ENCODE measurements at regions not wholly inside any gene's neighbourhood (a gene's known extent, or its start where the extent isn't known, plus 50 kb on each side); places are given as distances from the start of the nearest gene placed in this dataset.

DNA sequence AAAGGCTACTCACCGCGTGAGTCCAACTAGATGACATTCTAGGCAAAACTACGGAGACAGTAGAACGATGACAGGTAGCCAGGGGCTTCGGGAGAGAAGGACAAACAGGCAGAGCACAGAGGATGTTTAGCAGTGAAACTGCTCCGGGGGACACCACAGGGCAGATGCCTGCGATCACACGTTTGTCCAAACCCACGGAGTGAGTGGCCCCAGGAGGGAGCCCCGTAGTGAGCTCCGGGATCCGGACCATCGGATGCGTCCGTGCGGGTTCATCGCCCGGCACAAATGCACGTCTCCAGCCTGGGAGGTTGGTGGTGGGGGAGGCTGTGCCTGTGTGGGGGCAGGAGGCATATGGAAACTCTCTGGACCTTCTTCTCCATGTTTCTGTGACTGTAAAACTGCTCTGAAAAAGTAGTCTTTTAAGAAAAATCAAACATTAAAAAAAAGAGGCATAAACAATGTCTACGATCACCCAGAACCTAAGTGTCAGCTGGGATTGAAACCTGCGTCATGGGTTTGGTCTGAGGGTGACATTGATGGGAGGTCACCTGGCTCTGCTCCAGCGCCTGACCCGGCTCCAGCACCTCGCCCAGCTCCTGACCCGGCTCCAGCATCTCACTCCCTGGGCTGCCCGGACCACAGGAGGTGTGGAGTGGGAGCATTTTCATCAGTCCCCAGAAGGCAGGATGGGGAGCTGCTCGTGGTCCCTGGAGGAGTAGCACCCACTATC lies 83.0 kb upstream of the CTDP1 start:
- TF ChIP-seq CTCF (IDR thresholded peaks at IDR 0.05) (no peak), POLR2A (IDR thresholded peaks at IDR 0.05) (no peak), POLR2AphosphoS5 (IDR thresholded peaks at IDR 0.05; ENCODE audit: insufficient read depth in 1 of 2, low read depth in 1 of 2) (no peak)

Measured in vagina (tissue), 2 donors.